ENCODE measurements at regions not wholly inside any gene's neighbourhood (a gene's known extent, or its start where the extent isn't known, plus 50 kb on each side); places are given as distances from the start of the nearest gene placed in this dataset.

- no peak for DNase-seq
These were observed 367.7 kb downstream of the CDK5RAP2 start for GRCh38 chr9:120212153-120212852.

GRCh38 chr9:120210274-120210673, 369.7 kb downstream of the CDK5RAP2 start:
- DNase-seq: no peak

- DNase-seq: no peak
These were observed 376.9 kb downstream of the CDK5RAP2 start for GRCh38 chr9:120202856-120203654.

GRCh38 chr9:120198027-120198426, 381.9 kb downstream of the CDK5RAP2 start:
- DNase-seq: no peak

- DNase-seq: no peak
These were observed 382.4 kb downstream of the CDK5RAP2 start for GRCh38 chr9:120197605-120198004.

GRCh38 chr9:120191141-120191540, 388.8 kb downstream of the CDK5RAP2 start:
- no peak for DNase-seq

GRCh38 chr9:120187758-120188157, 392.2 kb downstream of the CDK5RAP2 start:
- DNase-seq: no peak

- DNase-seq: no peak
These were observed 393.7 kb downstream of the CDK5RAP2 start for GRCh38 chr9:120186276-120186675.

GRCh38 chr9:120184266-120184665, 395.7 kb downstream of the CDK5RAP2 start:
- DNase-seq: no peak

GRCh38 chr9:120183615-120184014, 396.4 kb downstream of the CDK5RAP2 start:
- no peak for DNase-seq

- DNase-seq: no peak
These were observed 398.0 kb downstream of the CDK5RAP2 start for GRCh38 chr9:120182011-120182410.

GRCh38 chr9:120177121-120177520, 402.8 kb downstream of the CDK5RAP2 start:
- DNase-seq: no peak

GRCh38 chr9:120175031-120175430, 404.9 kb downstream of the CDK5RAP2 start:
- no peak for DNase-seq

GRCh38 chr9:120161776-120162175, 418.2 kb downstream of the CDK5RAP2 start:
- no peak for DNase-seq

- no peak for DNase-seq
These were observed 421.7 kb downstream of the CDK5RAP2 start for GRCh38 chr9:120158221-120158620.

GRCh38 chr9:120156376-120156775, 423.6 kb downstream of the CDK5RAP2 start:
- no peak for DNase-seq

- no peak for DNase-seq
These were observed 426.7 kb downstream of the CDK5RAP2 start for GRCh38 chr9:120153258-120153657.

- no peak for DNase-seq
These were observed 427.7 kb downstream of the CDK5RAP2 start for GRCh38 chr9:120152295-120152694.

GRCh38 chr9:120151806-120152205, 428.2 kb downstream of the CDK5RAP2 start:
- no peak for DNase-seq

GRCh38 chr9:120151149-120151548, 428.8 kb downstream of the CDK5RAP2 start:
- no peak for DNase-seq

- no peak for DNase-seq
These were observed 441.0 kb downstream of the CDK5RAP2 start for GRCh38 chr9:120138955-120139354.

- DNase-seq: no peak
These were observed 442.7 kb downstream of the CDK5RAP2 start for GRCh38 chr9:120137186-120137840.

GRCh38 chr9:120136696-120137095, 443.3 kb downstream of the CDK5RAP2 start:
- DNase-seq: no peak

GRCh38 chr9:120117081-120117480, 462.9 kb downstream of the CDK5RAP2 start:
- no peak for DNase-seq
